DND-41 (cell line): ENCODE measurements at regions not wholly inside any gene's neighbourhood (a gene's known extent, or its start where the extent isn't known, plus 50 kb on each side); places are given as distances from the start of the nearest gene placed in this dataset.
"Not testable (repeated sequence)": the region's sequence is repeated elsewhere in the genome, so short reads cannot be mapped to it uniquely, and the experiment has no call there.

ENCODE experiments used
- ATAC-seq: fragments of 200-7000 bp; cut with Tn5 transposase; 3 replicates; pipeline ENCODE4 v1.9.1; 2021; ENCODE audit warnings: low read depth; ENCODE audit not compliant: insufficient read depth
- DNase-seq: peaks from one replicate; pipeline ENCODE4 v3.0.0-alpha.2; 2020
- H2AFZ ChIP-seq: 2 replicates; pipeline ENCODE4 v1.6.0; 2012; ENCODE audit warnings: low read depth, low read length
- H3K27ac ChIP-seq: 2 replicates; pipeline ENCODE4 v1.5.1; 2012; ENCODE audit warnings: low read length, inconsistent platforms
- H3K27me3 ChIP-seq: fragments of 200-600 bp; sonication (generic); 2 replicates; pipeline ENCODE4 v1.6.0; 2012; ENCODE audit warnings: low read length, mild to moderate bottlenecking, inconsistent platforms; ENCODE audit not compliant: insufficient read depth, poor library complexity
- H3K36me3 ChIP-seq: 2 replicates; pipeline ENCODE4 v1.5.1; 2012; ENCODE audit warnings: low read length, inconsistent platforms; ENCODE audit not compliant: insufficient read depth
- H3K4me1 ChIP-seq: 2 replicates; pipeline ENCODE4 v1.5.1; 2012; ENCODE audit warnings: mild to moderate bottlenecking, low read length; ENCODE audit not compliant: insufficient read depth
- H3K4me2 ChIP-seq: 2 replicates; pipeline ENCODE4 v1.6.0; 2012; ENCODE audit warnings: mild to moderate bottlenecking, moderate library complexity, low read length, inconsistent platforms; ENCODE audit not compliant: insufficient read depth
- H3K4me3 ChIP-seq, 2 experiments: fragments of 200-600 bp in 1 of 2; shearing (Covaris generic) in 1 of 2; 2 replicates each; pipeline ENCODE4 v1.5.1; 2012 to 2016; ENCODE audit warnings: inconsistent platforms in 2 of 2, low read length in 2 of 2, mild to moderate bottlenecking in 2 of 2, low read depth in 1 of 2, moderate library complexity in 1 of 2
- H3K79me2 ChIP-seq: 2 replicates; pipeline ENCODE4 v1.6.0; 2012; ENCODE audit warnings: low read length, inconsistent platforms; ENCODE audit not compliant: insufficient read depth
- H3K9ac ChIP-seq: 2 replicates; pipeline ENCODE4 v1.6.0; 2012; ENCODE audit warnings: low read depth, mild to moderate bottlenecking, inconsistent platforms, low read length, moderate library complexity
- H3K9me3 ChIP-seq: 2 replicates; pipeline ENCODE4 v1.5.1; 2012; ENCODE audit warnings: low read length, moderate library complexity, mild to moderate bottlenecking, inconsistent platforms; ENCODE audit not compliant: insufficient read depth, severe bottlenecking
- H4K20me1 ChIP-seq: 2 replicates; pipeline ENCODE4 v1.6.0; 2012; ENCODE audit warnings: low read length; ENCODE audit not compliant: insufficient read depth
- CTCF ChIP-seq: IDR thresholded peaks from 2 replicates; pipeline ENCODE4 v1.5.1; 2012; ENCODE audit warnings: borderline replicate concordance, low read length, moderate library complexity, mild to moderate bottlenecking; ENCODE audit not compliant: poor library complexity, severe bottlenecking; ENCODE audit errors: extremely low read depth
- EZH2 ChIP-seq: IDR thresholded peaks from 3 replicates; pipeline ENCODE4 v1.6.1; 2012; ENCODE audit warnings: borderline replicate concordance, low read depth, mild to moderate bottlenecking, moderate library complexity, low read length, inconsistent platforms; ENCODE audit not compliant: severe bottlenecking

GRCh38 chr6:12640438-12640837, 76.1 kb upstream of the PHACTR1 start:
- no peak overlapping the region for H2AFZ ChIP-seq
- H4K20me1 ChIP-seq: no peaks in the 10 kb centered on the region
- no peaks in the 10 kb centered on the region for H3K79me2 ChIP-seq
- H3K4me1 ChIP-seq: no peaks in the 10 kb centered on the region
- no peak for TF ChIP-seq CTCF
- no peak for TF ChIP-seq EZH2
- H3K27me3 ChIP-seq: no peaks in the 10 kb centered on the region
- ATAC-seq (no peak), DNase-seq (no peak)
- H3K9me3 ChIP-seq: peaks cover 4% of the 10 kb centered on the region
- H3K27ac ChIP-seq: no peak overlapping the region
- H3K4me3 ChIP-seq: no peak overlapping the region
- no peaks in the 10 kb centered on the region for H3K36me3 ChIP-seq
- H3K4me2 ChIP-seq: no peak overlapping the region
- H3K9ac ChIP-seq: no peak overlapping the region

DNA sequence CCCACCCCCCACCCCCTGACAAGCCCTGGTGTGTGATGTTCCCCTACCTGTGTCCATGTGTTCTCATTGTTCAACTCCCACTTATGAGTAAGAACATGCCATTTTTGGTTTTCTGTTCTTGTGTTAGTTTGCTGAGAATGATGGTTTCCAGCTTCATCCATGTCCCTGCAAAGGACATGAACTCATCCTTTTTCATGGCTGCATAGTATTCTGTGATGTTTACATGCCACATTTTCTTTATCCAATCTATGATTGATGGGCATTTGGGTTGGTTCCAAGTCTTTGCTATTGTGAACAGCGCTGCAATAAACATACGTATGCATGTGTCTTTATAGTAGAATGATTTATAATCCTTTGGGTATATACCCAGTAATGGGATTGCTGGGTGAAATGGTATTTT, 74.8 kb upstream of the PHACTR1 start:
- not testable (repeated sequence) for H3K27me3 ChIP-seq, H3K4me1 ChIP-seq, H3K4me3 ChIP-seq, H3K36me3 ChIP-seq, H3K79me2 ChIP-seq, ATAC-seq, DNase-seq, H4K20me1 ChIP-seq, H3K4me2 ChIP-seq, H3K9ac ChIP-seq, H3K9me3 ChIP-seq, H3K27ac ChIP-seq, H2AFZ ChIP-seq

- no peak for TF ChIP-seq CTCF
- no peak for TF ChIP-seq EZH2
- Histone ChIP-seq H3K4me2 (no peak overlapping the region), H2AFZ (no peak overlapping the region), H3K4me1 (no peaks in the 10 kb centered on the region), H4K20me1 (no peaks in the 10 kb centered on the region), H3K4me3 (no peak overlapping the region), H3K9ac (no peak overlapping the region), H3K79me2 (no peaks in the 10 kb centered on the region), H3K36me3 (no peaks in the 10 kb centered on the region), H3K9me3 (no peaks in the 10 kb centered on the region), H3K27ac (no peak overlapping the region), H3K27me3 (no peaks in the 10 kb centered on the region)
- no peak for ATAC-seq
- no peak for DNase-seq
Observed at GRCh38 chr6:12645941-12646340, 70.6 kb upstream of the PHACTR1 start.

DNA sequence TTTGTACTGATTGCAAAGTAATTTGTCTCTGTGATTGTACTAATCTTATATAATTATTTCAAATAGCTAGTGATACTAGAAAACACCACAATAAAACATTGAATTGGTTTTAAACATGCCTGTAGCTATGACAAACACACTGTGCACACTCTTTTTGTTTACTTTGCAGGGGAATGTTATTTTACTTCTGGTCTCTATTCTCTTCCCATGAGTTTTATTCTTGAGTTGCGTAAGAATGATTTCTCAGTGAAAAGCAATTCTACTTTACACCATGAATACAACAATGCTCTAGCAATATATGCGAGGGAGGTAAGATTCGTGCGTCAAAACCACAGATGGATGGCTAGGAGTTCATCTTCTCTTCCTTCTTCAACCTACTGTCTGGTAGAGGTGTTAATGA, 68.4 kb upstream of the PHACTR1 start:
- Histone ChIP-seq H3K4me1 (no peaks in the 10 kb centered on the region), H3K4me2 (no peak overlapping the region), H3K27ac (no peak overlapping the region), H3K9me3 (no peaks in the 10 kb centered on the region), H2AFZ (no peak overlapping the region), H4K20me1 (no peaks in the 10 kb centered on the region), H3K27me3 (no peaks in the 10 kb centered on the region), H3K4me3 (no peak overlapping the region), H3K79me2 (no peaks in the 10 kb centered on the region), H3K36me3 (no peaks in the 10 kb centered on the region), H3K9ac (no peak overlapping the region)
- ATAC-seq (no peak), DNase-seq (no peak)
- TF ChIP-seq EZH2 (no peak), CTCF (no peak)
